GM12864 (cell line): ENCODE measurements at regions not wholly inside any gene's neighbourhood (a gene's known extent, or its start where the extent isn't known, plus 50 kb on each side); places are given as distances from the start of the nearest gene placed in this dataset.

Experiments
- DNase-seq: peaks from one replicate; pipeline ENCODE4 v3.0.0-alpha.2; 2011; ENCODE audit warnings: low read depth
- H3K4me3 ChIP-seq: 2 replicates; pipeline ENCODE4 v1.5.1; 2011; ENCODE audit warnings: mild to moderate bottlenecking, low read depth, low read length, control low read depth
- TF ChIP-seq, protein P1 (sequence below): IDR thresholded peaks from 2 replicates; pipeline ENCODE4 v1.5.1; 2011; ENCODE audit warnings: low read depth, mild to moderate bottlenecking, moderate library complexity, low read length, control low read depth, inconsistent platforms; ENCODE audit errors: missing control alignments

DNA sequence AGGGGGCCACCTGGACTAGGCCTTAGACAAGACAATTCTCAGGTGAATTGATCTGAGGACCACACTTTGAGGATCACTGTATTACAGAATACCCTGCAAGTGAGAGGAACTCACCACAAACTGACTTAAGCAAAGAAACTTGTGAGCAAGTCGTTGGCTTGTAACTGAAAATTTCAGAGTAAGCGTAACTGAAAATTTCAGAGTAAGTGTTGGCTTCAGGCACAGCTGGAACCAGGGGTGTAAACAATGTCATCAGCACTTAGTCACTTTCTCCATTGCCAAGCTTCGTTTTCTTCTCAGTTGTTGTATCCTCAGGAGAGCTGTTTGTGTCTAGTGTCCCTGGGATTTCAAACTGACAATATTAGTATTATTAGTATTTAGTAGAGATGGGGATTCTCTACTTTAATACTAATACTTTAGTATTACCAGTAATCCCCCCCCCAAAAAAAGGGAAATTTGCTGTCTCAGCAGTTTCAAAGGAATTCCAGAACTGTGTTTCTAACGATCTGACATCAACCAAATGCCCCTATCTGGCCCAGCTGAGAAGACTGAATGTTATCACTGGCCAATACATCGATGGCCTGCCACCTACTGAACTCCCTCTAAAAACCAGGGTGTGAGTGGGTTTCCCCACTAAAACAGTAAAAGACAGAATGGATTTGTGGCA is 474.4 kb downstream of the NTRK3 start:
- H3K4me3 ChIP-seq, result no peak overlapping the region
- DNase-seq, result no peak
- TF ChIP-seq, protein P1, sequence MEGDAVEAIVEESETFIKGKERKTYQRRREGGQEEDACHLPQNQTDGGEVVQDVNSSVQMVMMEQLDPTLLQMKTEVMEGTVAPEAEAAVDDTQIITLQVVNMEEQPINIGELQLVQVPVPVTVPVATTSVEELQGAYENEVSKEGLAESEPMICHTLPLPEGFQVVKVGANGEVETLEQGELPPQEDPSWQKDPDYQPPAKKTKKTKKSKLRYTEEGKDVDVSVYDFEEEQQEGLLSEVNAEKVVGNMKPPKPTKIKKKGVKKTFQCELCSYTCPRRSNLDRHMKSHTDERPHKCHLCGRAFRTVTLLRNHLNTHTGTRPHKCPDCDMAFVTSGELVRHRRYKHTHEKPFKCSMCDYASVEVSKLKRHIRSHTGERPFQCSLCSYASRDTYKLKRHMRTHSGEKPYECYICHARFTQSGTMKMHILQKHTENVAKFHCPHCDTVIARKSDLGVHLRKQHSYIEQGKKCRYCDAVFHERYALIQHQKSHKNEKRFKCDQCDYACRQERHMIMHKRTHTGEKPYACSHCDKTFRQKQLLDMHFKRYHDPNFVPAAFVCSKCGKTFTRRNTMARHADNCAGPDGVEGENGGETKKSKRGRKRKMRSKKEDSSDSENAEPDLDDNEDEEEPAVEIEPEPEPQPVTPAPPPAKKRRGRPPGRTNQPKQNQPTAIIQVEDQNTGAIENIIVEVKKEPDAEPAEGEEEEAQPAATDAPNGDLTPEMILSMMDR, result no peak

DNA sequence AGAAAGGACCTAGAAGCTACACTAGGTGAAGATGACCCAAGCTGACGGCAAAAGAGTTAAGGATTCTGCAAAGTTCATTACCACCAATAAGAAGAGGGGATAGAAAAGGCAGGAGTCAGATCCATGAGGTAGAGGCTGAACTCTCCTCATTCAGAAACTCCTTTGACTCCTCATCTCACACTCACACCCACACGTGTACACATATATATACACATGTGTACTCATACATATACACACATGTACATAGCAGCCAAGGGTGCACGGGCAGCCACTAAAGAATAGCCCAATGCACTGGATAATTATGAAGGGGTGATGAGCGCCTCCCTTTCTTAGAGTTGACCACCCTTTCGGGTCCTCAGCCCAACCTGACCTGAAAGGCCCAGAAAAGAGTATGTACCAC is 476.8 kb downstream of the NTRK3 start:
- TF ChIP-seq, protein P1, result no peak
- H3K4me3 ChIP-seq, result no peak overlapping the region

DNA sequence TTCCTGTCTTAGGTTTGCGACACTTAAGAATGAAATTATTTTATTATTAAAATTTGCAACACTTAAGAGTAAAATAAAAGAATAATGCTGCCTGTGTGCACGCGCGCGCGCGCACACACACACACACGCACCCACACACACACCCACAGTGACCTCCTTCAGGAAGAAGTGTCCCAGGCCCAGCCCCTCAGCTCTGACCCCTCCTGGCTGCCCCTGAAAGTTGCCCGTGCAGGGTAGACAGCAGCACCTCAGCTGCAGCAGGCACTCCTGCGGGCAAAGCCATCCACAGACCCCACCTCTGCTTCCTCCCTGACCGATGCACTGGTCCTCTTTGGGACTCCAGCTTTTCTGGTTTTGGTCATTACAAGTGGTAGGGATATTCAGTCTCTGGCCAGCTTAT is 478.2 kb downstream of the NTRK3 start:
- DNase-seq, result no peak

More for the DNA sequence above, 476.8 kb downstream of the NTRK3 start:
- DNase-seq, result no peak

DNA sequence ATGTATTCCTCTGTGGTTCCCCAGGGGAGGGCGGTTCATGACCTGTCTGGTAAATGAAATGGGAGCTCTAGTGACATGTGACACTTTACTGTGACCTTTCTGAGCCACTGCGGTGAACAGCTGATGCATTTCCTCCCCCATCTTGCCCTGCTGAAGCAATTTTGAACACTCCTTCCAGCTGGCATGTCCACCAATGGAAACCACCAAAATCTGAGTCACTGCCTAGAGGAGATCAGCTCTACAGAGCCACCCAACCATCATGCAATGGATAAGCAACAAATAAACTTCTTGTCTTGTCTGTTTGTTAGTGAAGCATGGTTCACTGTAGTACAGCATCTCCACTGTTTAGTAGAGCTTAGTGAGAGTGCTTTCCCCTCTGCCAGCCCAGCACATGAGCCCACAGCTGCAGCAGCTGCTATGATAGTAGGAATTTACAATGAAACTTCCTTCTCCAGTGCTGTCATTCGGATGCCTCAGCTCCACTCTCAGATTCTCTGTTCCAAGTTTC is 479.4 kb downstream of the NTRK3 start:
- TF ChIP-seq, protein P1, result no peak
- no peak for DNase-seq
- no peak overlapping the region for H3K4me3 ChIP-seq

More for the DNA sequence above, 478.2 kb downstream of the NTRK3 start:
- TF ChIP-seq, protein P1, result no peak
- no peak overlapping the region for H3K4me3 ChIP-seq

DNA sequence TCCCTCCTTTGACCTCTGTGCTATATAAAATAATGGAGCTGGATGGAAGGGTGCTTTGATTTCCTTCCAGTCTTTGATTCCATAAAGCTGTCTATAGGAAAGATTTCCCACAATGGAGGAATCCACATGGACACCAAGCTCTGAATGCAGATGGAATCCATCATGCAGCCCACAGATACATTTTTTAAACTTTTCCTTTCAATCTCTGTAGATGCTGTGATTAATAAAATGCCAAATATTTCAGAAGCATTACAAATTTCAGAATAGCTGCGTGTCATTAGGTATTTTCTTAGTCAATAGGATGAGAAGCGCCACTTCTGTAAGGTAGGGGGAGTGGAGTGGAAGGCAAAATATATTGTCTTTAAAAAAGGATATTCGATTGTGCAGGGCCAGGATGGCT is 489.0 kb downstream of the NTRK3 start:
- DNase-seq, result no peak
- H3K4me3 ChIP-seq, result no peak overlapping the region
- TF ChIP-seq, protein P1, result no peak

DNA sequence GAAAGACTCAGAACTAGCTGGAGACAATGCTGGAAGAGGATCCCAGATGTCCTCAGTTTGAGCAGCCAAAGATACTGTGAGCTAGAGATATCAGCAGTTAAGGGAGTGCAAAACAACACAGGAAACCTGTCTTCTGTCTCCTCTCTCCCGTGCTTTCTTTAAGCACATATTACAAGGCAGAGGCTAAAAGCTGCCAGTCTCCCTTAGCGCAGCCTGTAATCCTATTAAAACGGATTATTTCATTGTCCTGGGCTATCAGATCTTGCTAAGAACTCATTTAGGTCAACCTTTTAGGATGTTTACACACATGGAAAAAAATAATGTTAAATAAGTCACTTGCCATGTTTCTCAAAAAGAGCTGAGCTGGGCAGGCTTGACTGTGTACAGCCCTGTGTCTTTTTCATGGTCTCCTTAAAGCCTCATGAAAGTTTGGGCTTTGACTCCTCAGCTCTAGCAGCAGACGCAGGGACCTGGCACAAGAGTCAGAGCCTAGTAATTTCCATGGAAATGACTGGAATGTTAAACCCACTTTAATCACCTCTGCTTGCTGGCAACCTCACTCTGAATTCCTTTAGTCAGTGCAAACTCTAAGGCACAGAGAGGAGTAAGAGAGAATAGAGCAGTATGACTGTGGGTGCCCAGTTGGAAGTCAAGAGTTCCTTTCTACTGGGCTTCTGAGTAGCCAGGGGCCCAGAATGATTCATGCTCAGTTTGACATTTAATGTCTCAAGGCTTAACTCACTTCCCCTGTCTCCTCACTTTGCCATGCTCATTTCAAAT is 491.9 kb downstream of the NTRK3 start:
- no peak for DNase-seq
- no peak overlapping the region for H3K4me3 ChIP-seq
- TF ChIP-seq, protein P1, result no peak
